Cerebellar nuclear complex (tissue), 1 donor: ENCODE measurements at regions not wholly inside any gene's neighbourhood (a gene's known extent, or its start where the extent isn't known, plus 50 kb on each side); places are given as distances from the start of the nearest gene placed in this dataset.
"Not testable (repeated sequence)": the region's sequence is repeated elsewhere in the genome, so short reads cannot be mapped to it uniquely, and the experiment has no call there.

ENCODE experiments used
- DNase-seq, 2 experiments: peaks; one replicate each; lab custom pipeline; 2025; lab: John Stamatoyannopoulos, UW

GRCh38 chr7:115561335-115562110 lies 469.0 kb downstream of the TFEC start:
- no peak for DNase-seq

- DNase-seq: no peak
These were observed 470.7 kb downstream of the TFEC start for GRCh38 chr7:115559877-115560276.

- DNase-seq: no peak
These were observed 472.4 kb downstream of the TFEC start for GRCh38 chr7:115558161-115558560.

- not testable (repeated sequence) for DNase-seq
These were observed 473.3 kb downstream of the TFEC start for GRCh38 chr7:115557296-115557695.

- no peak for DNase-seq
These were observed 477.8 kb downstream of the TFEC start for GRCh38 chr7:115552766-115553165.

DNA sequence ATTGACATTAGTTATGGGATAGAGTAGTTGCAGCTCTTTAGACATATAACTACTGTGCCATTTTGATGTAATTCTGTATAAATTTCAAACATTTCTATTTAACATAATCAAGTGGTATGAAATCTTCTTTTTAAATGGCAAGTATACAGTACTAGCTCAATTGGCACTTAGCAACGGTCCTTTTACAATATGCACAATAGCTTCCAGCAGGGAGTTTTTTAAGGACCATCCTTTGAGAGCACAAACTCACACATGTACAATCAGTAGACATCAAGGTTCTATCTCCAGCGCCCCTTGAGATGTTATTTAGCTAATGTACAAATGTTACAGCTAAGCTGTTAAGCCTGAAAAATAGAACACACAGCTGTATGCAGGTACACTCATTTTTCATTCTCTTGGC lies 480.7 kb downstream of the TFEC start:
- no peak for DNase-seq

DNA sequence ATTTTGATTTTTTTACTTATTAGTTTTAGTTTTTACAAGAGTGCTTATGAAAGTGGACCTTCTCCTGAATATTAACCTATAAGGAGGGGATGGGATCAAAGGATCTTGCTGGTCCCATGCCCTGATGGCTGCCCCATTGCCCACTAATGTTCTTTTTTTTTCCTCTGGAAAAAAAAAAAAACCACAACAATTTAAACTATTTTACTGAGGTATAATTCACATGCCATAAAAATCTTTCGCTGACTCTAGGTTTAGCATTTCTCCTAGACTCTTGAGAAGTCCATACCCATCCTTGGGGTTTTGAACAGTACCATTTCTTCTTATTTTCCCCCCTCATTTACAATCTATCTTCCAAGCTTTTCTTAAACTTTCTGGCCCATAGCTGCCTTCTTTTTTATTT lies 481.8 kb downstream of the TFEC start:
- no peak for DNase-seq

DNA sequence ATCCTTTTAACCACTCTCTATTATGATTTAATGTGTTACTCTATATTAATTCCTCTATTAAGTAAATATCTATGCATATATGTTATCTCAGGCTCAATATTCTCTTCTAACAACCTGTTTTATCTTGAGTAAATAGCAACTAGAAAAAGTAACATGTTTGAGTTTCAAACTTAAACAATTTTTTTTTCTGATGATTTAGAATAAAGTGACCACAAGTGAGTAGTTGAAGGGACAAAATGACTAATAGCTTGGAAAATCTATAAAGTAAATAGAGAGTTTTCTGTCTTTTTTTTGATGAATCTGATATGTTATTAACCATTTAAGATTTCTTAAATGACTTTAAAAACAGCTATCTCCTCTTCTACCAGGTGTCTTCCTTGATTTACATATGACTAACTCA lies 483.8 kb downstream of the TFEC start:
- no peak for DNase-seq

GRCh38 chr7:115533785-115534184 lies 496.8 kb downstream of the TFEC start:
- no peak for DNase-seq

- DNase-seq: no peak
These were observed 504.3 kb downstream of the TFEC start for GRCh38 chr7:115526278-115526677.

DNA sequence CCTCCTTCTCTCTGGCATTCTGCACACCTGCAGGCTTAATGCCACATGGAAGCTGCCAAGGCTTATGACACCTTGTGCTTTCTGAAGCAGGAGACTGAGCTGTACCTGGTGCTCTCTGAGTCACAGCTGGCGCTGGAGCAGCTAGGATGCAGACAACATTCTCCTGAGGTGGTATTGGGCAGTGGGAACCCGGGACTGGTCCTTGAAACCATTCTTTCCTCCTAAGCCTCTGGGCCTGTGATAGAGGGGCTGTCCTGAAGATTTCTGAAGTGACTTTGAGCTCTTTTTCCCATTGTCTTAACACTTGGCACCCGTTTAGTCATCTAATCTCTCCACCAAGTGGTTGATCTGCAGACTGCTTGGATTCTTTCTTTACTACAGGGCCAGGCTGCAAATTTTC lies 508.4 kb downstream of the TFEC start:
- no peak for DNase-seq

DNA sequence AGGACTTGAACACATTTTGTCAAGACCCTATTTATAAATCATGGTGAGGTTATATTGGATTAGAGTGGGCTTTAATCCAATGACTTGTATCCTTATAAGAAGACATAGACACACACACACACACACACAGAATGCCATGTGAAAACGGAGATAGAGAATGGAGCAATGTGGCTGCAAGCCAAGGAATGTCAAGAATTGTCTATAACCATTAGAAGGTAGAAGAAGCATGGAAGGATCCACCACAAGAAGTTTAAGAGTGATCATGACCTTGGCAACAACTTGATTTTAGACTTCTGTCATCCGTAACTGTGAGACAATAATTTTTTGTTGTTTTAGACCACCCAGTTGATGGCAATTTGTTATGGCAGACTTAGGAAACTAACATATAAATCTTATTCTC lies 514.2 kb downstream of the TFEC start:
- no peak for DNase-seq

- DNase-seq: no peak
These were observed 519.2 kb downstream of the TFEC start for GRCh38 chr7:115511330-115511729.

GRCh38 chr7:115505136-115505535 lies 525.4 kb downstream of the TFEC start:
- no peak for DNase-seq

DNA sequence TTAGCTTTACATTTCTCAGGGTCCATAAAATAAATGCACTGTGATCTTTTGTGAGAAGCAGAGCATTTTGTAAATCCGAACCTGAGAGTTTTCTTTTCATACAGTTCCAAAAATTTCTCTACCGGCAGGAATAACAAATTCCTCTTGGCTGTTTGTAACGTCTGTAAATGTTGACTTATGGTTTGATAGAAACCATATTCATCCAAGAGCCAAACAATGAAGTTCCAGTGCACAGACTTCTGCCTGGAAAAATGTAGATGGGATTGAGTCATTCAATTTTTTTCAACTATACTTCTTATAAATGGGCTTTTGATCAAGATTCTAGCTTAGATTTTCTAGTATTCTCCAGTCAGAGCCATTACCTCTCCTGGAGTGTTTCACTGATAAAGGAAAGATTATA lies 530.6 kb downstream of the TFEC start:
- DNase-seq: no peak

- DNase-seq: no peak
These were observed 534.6 kb downstream of the TFEC start for GRCh38 chr7:115496006-115496405.

- no peak for DNase-seq
These were observed 535.9 kb downstream of the TFEC start for GRCh38 chr7:115494529-115495147.

DNA sequence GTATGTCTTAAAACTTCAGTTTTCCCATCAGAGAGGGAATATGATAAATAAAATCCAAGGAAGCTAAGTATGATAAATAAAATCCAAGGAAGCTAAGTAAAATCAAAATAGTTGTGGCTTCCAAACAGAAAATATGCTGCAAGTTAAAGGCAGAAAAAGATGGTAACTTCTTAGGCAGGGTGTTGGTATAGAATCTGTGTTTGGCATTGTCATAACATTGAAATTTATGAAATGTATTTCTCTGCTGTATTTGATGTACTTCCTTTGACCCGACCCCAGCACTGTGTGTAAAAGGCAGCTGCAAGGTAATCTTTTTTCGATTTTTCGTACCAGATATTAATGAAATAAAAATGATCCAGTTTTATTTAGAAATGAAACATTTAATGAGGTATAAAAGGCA lies 537.2 kb downstream of the TFEC start:
- no peak for DNase-seq

GRCh38 chr7:115491744-115492380 lies 538.7 kb downstream of the TFEC start:
- DNase-seq: no peak

GRCh38 chr7:115479448-115479847 lies 551.1 kb downstream of the TFEC start:
- no peak for DNase-seq

DNA sequence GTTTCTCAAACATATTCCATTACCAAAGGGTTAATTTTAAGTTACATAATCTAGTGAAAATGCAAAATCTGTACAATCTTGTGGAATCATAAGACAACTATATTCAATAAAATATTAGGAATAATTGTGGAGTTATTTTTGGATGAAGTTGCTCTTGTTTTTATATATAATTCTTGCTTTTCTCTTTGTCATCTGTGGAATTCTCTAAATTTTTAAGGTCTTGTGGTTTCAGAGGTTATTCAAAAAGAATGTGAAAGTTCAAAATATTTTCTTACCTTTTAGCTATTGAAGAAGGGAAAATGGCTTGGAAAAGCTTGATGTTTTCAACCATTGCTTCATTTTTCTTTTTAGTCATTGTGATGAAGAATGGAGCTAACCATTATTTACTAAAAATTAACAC lies 552.1 kb downstream of the TFEC start:
- no peak for DNase-seq

- no peak for DNase-seq
These were observed 553.3 kb downstream of the TFEC start for GRCh38 chr7:115477193-115477651.

DNA sequence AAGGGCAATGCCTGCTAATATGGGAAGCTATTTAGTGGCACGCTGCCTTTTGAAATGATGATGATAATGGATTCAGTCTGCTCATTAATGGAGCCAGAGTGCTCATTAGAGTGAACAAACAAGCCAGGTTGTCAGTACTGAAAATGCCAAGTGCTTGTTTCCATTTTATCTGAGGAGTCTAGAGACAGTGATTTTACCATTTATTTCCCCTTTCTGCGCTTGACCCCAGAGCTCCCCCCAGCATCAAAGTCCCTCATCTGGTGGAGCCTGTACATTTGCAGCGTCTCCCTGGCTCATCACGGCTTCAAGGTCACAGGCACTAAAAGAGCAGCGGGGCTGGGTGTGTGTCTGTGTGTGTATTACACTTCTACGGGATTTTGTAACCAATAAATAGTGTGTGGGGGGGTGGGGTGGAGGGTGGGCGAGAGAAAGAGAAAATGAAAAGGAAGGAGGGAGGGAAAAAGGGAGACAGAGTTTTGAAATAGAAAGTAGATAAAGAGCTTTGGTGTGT lies 553.8 kb downstream of the TFEC start:
- DNase-seq: no peak
